Endothelial cell of umbilical vein (primary cell): ENCODE measurements at regions not wholly inside any gene's neighbourhood (a gene's known extent, or its start where the extent isn't known, plus 50 kb on each side); places are given as distances from the start of the nearest gene placed in this dataset.
"Not testable (repeated sequence)": the region's sequence is repeated elsewhere in the genome, so short reads cannot be mapped to it uniquely, and the experiment has no call there.

Experiments used
- BruUV-seq: library from RNA; stranded (reverse); fragments of 400-500 nt; replicated peaks from 2 replicates; lab custom pipeline; 2021; lab: Mats Ljungman, UMichigan
- CTCF ChIA-PET: fragments of 300-600, 350-600 bp; sonication (Branson Sonifier 250); formaldehyde crosslinking; loops from one replicate; lab custom pipeline; 2021; ENCODE audit warnings: antibody characterized with exemption, inconsistent platforms; lab: Charles Lee
- POLR2A ChIA-PET: fragments of 300-600, 350-600 bp; sonication (Branson Sonifier 250); formaldehyde crosslinking; loops from one replicate; lab custom pipeline; 2021; ENCODE audit warnings: antibody characterized with exemption, inconsistent platforms; lab: Charles Lee
- DNase-seq: peaks from one replicate; pipeline ENCODE4 v3.0.0-alpha.2; 2011; ENCODE audit warnings: low read depth, low spot score
- FAIRE-seq: peaks from 2 replicates; lab custom pipeline; 2011; peaks lifted over from hg19 to GRCh38; lab: Jason Lieb, UNC
- H2AFZ ChIP-seq: 2 replicates; pipeline ENCODE4 v1.6.0; 2012; ENCODE audit warnings: low read depth, low read length, control low read depth, inconsistent platforms
- H3K27ac ChIP-seq: 2 replicates; pipeline ENCODE4 v1.5.1; 2011; ENCODE audit warnings: low read depth, mild to moderate bottlenecking, control low read depth, low read length, moderate library complexity; ENCODE audit not compliant: insufficient read depth
- H3K27me3 ChIP-seq, 2 experiments: 2 replicates each; pipeline versions ENCODE4 v1.6.0 to v1.6.1; 2011; ENCODE audit warnings: low read length in 2 of 2, mixed read lengths in 1 of 2; ENCODE audit not compliant: control insufficient read depth in 2 of 2, insufficient read depth in 2 of 2
- H3K36me3 ChIP-seq, 2 experiments: 2 replicates in 1 of 2; 3 replicates in 1 of 2; pipeline ENCODE4 v1.5.1; 2011; ENCODE audit warnings: low read length in 2 of 2, mild to moderate bottlenecking in 1 of 2, moderate library complexity in 1 of 2; ENCODE audit not compliant: control insufficient read depth in 2 of 2, insufficient read depth in 2 of 2; ENCODE audit errors: extremely low read depth in 1 of 2
- H3K4me1 ChIP-seq: 3 replicates; pipeline ENCODE4 v1.5.1; 2011; ENCODE audit warnings: mild to moderate bottlenecking, low read length; ENCODE audit not compliant: control insufficient read depth, insufficient read depth; ENCODE audit errors: extremely low read depth
- H3K4me2 ChIP-seq: 2 replicates; pipeline ENCODE4 v1.6.1; 2011; ENCODE audit warnings: low read length, control low read depth, mixed read lengths; ENCODE audit not compliant: insufficient read depth
- H3K4me3 ChIP-seq, 3 experiments: fragments of 200-600 bp in 1 of 3; sonication (generic), shearing (Covaris generic) in 1 of 3; replicated peaks in 1 of 3; 2 replicates each; pipeline ENCODE4 v1.5.1; 2011 to 2016; ENCODE audit warnings: control low read depth in 3 of 3, low read length in 3 of 3, mild to moderate bottlenecking in 2 of 3, inconsistent platforms in 1 of 3, low read depth in 1 of 3, moderate library complexity in 1 of 3; ENCODE audit not compliant: insufficient read depth in 1 of 3
- H3K79me2 ChIP-seq: 2 replicates; pipeline ENCODE4 v1.6.0; 2012; ENCODE audit warnings: low read length, inconsistent platforms; ENCODE audit not compliant: control insufficient read depth, insufficient read depth
- H3K9ac ChIP-seq: replicated peaks from 2 replicates; pipeline ENCODE3; 2011; ENCODE audit warnings: low read length, control low read depth; ENCODE audit not compliant: insufficient read depth; ENCODE audit errors: extremely low read depth
- H3K9me1 ChIP-seq: replicated peaks from 3 replicates; pipeline ENCODE4 v1.6.0; 2011; ENCODE audit warnings: mild to moderate bottlenecking, low read length; ENCODE audit not compliant: control insufficient read depth, insufficient read depth; ENCODE audit errors: extremely low read depth
- H3K9me3 ChIP-seq: replicated peaks from 2 replicates; pipeline ENCODE4 v1.5.1; 2012; ENCODE audit warnings: low read length, inconsistent platforms; ENCODE audit not compliant: control insufficient read depth, insufficient read depth
- H4K20me1 ChIP-seq: replicated peaks from 2 replicates; pipeline ENCODE3; 2011; ENCODE audit warnings: mild to moderate bottlenecking, low read length; ENCODE audit not compliant: control insufficient read depth, insufficient read depth; ENCODE audit errors: extremely low read depth
- dilution Hi-C: fragments of 300-500 bp; cut with MboI; formaldehyde crosslinking; loops from one replicate; pipeline ENCODE4 v1.15.0; 2019; ENCODE audit warnings: low sequenced_read_pairs; ENCODE audit not compliant: extremely low pct_ligation_motif_present
- intact Hi-C: fragments of 100-400 bp; cut with micrococcal nuclease; formaldehyde crosslinking; loops from one replicate; pipeline ENCODE4 v1.10.0; 2022

DNA sequence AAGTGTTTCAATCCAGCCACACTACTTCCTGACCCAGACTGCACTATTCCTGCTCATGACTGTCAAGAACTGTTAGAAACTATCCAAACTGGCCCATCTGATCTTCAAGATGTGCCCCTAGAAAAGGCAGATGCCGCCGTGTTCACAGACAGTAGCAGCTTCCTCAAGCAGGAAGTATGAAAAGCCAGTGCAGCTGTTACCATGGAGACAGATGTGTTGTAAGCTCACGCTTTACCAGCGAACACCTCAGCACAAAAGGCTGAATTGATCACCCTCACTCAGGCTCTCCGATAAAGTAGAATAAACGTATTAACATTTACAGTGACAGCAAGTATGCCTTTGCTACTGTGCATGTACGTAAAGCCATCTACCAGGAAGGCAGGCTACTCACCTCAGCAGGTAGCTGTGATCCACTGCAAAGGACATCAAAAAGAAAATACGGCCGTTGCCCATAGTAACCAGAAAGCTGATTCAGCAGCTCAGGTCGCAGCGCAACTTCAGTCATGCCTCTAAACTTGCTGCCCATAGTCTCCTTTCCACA is 132.9 kb upstream of the ROPN1B start:
- BruUV-seq, H3K4me3 ChIP-seq, H3K9me1 ChIP-seq, CTCF ChIA-PET, dilution Hi-C loops, FAIRE-seq, H3K36me3 ChIP-seq, H4K20me1 ChIP-seq, H3K9ac ChIP-seq, POLR2A ChIA-PET, H3K27ac ChIP-seq, H3K4me2 ChIP-seq, DNase-seq, H3K4me1 ChIP-seq, H3K9me3 ChIP-seq, H3K79me2 ChIP-seq, H3K27me3 ChIP-seq, intact Hi-C loops, H2AFZ ChIP-seq: not testable (repeated sequence)

DNA sequence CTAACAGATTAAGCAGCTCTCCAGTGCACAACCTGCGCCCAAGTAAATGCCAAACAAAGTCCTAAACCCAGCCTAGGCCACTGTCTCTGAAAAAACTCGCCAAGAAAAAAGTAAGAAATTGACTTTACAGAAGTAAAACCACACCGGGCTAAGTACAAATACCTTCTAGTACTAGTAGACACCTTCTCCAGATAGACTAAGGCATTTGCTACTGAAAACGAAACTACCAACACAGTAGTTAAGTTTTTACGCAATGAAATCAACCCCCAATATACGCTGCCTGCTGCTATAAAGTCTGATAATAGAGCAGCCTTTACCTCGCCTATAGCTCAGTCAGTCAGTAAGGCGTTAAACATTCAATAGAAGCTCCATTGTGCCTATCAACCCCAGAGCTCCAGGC is 132.2 kb upstream of the ROPN1B start:
- H3K27ac ChIP-seq, BruUV-seq, H3K9me3 ChIP-seq, dilution Hi-C loops, H3K79me2 ChIP-seq, H3K9me1 ChIP-seq, H3K27me3 ChIP-seq, H3K4me2 ChIP-seq, H3K9ac ChIP-seq, H4K20me1 ChIP-seq, DNase-seq, H3K4me1 ChIP-seq, H3K36me3 ChIP-seq, POLR2A ChIA-PET, intact Hi-C loops, FAIRE-seq, H2AFZ ChIP-seq, H3K4me3 ChIP-seq, CTCF ChIA-PET: not testable (repeated sequence)

DNA sequence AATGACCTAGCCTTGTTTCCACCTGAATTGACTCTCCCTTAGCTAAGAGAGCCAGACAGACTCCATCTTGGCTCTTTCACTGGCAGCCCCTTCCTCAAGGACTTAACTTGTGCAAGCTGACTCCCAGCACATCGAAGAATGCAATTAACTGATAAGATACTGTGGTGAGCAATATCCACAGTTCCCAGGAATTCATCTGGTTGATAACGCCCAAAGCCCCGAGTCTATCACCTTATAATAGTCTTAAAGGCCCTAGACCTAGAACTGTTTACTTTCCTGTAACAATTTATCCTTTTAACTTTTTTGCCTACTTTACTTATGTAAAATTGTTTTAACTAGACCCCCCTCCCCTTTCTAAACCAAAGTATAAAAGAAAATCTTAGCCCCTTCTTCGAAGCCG is 130.1 kb upstream of the ROPN1B start:
- H3K9ac ChIP-seq, H3K79me2 ChIP-seq, H4K20me1 ChIP-seq, DNase-seq, H3K4me1 ChIP-seq, H2AFZ ChIP-seq, H3K4me3 ChIP-seq, H3K27ac ChIP-seq, H3K9me1 ChIP-seq, H3K36me3 ChIP-seq, POLR2A ChIA-PET, H3K4me2 ChIP-seq, intact Hi-C loops, H3K27me3 ChIP-seq, H3K9me3 ChIP-seq, FAIRE-seq, dilution Hi-C loops, BruUV-seq, CTCF ChIA-PET: not testable (repeated sequence)

DNA sequence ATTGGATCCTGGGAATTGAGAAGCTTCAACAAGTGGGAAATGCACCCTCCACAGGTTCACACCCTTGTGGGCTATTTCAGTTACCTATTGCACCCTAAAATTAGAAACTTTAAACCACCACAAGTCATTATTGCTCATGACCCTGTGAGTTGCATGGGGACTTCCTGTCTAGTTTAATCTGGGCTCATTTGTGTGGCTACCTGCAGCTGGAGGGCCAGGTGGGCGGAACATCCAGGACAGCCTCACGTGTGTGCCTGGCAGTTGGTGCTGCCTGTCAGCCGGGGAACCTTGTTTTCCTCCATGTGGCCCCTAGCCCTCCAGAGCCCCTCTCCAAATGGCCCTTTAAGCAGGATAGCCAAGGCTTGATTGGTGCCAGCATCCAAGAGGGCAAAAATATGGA is 128.5 kb upstream of the ROPN1B start:
- DNase-seq, FAIRE-seq, BruUV-seq, CTCF ChIA-PET, H3K4me2 ChIP-seq, H3K4me1 ChIP-seq, dilution Hi-C loops, H3K9me3 ChIP-seq, intact Hi-C loops, H3K4me3 ChIP-seq, H3K79me2 ChIP-seq, H3K36me3 ChIP-seq, POLR2A ChIA-PET, H4K20me1 ChIP-seq, H3K27me3 ChIP-seq, H3K27ac ChIP-seq, H2AFZ ChIP-seq, H3K9me1 ChIP-seq, H3K9ac ChIP-seq: not testable (repeated sequence)
